Stimulated activated naive B cell treated with anti-CD40 and anti-IgM and Interleukin-4, amounts not matched to agents 10 μg/mL and 1 μg/mL and 100 μg/mL, for 72 hours (primary cell): ENCODE measurements at regions not wholly inside any gene's neighbourhood (a gene's known extent, or its start where the extent isn't known, plus 50 kb on each side); places are given as distances from the start of the nearest gene placed in this dataset.
"Not testable (repeated sequence)": the region's sequence is repeated elsewhere in the genome, so short reads cannot be mapped to it uniquely, and the experiment has no call there.

Experiments used
- ATAC-seq, 2 donors: fragments of 150-1000 bp; cut with Tn5 transposase; replicated peaks; 2 replicates each; pipeline ENCODE4 v1.10.0; 2021; ENCODE audit warnings: moderate library complexity in 1 of 2
- DNase-seq: peaks from one replicate; pipeline ENCODE4 v3.0.0; 2021
- H3K27ac Mint-ChIP-seq: one replicate; pipeline ENCODE4 v1.8.0; 2022; ENCODE audit warnings: mild to moderate bottlenecking, mixed read lengths
- H3K27me3 Mint-ChIP-seq, 2 donors: one replicate each; pipeline ENCODE4 v1.8.0; 2022; ENCODE audit warnings: mixed read lengths in 2 of 2
- H3K36me3 Mint-ChIP-seq, 2 donors: one replicate each; pipeline ENCODE4 v1.8.0; 2022; ENCODE audit warnings: mixed read lengths in 2 of 2, mild to moderate bottlenecking in 1 of 2
- H3K4me1 Mint-ChIP-seq, 2 donors: one replicate each; pipeline ENCODE4 v1.8.0; 2022; ENCODE audit warnings: mixed read lengths in 2 of 2, mild to moderate bottlenecking in 1 of 2
- H3K4me3 Mint-ChIP-seq, 2 donors: one replicate each; pipeline ENCODE4 v1.8.0; 2022; ENCODE audit warnings: mild to moderate bottlenecking in 2 of 2, mixed read lengths in 2 of 2, moderate library complexity in 1 of 2
- H3K9me3 Mint-ChIP-seq, 2 donors: one replicate each; pipeline ENCODE4 v1.8.0; 2022; ENCODE audit warnings: mixed read lengths in 2 of 2, mild to moderate bottlenecking in 1 of 2

DNA sequence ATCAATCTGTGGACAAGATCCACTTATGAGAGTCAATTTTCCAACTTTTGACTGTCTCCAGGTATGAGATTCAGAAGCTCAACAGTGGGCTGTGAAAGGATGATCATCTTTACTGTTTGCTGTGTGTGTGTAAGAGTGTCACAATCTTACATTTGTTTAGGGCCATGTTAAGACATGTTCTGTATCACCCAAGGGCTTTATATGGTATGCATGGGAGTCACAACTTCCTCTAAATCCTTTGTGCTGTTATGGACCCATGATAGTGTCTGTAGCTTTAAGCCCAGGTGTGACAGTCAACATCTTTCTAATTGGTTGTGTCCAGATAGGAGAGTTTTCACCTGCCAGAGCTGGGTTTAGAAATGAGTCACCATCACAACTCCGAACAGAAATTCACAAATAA lies 70.2 kb downstream of the ZNF726 start:
- not testable (repeated sequence) for H3K4me1 Mint-ChIP-seq, H3K9me3 Mint-ChIP-seq, H3K4me3 Mint-ChIP-seq, DNase-seq, H3K27me3 Mint-ChIP-seq, ATAC-seq, H3K36me3 Mint-ChIP-seq, H3K27ac Mint-ChIP-seq

DNA sequence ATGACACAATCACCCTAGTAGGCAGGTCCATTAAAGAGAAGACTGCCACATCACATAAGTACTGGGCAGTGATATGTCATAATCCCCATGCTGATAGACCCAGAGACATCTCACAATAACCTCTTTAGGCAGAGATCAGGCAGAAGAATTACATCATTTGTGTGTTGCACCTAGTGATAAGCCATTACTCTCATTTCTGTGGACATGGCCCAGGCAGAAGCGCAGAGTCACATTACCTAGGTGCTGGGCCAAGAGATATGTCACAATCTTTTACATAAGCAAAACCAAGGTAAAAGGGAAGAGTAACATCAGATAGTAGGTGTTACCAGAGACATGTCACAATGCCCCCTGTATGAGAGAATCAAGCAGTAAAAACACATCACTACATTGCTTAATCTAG lies 71.9 kb downstream of the ZNF726 start:
- no peaks in the 10 kb centered on the region for H3K36me3 Mint-ChIP-seq
- no peaks in the 10 kb centered on the region for H3K4me1 Mint-ChIP-seq
- H3K27me3 Mint-ChIP-seq: no peaks in the 10 kb centered on the region
- no peak overlapping the region for H3K4me3 Mint-ChIP-seq
- no peak for ATAC-seq
- no peaks in the 10 kb centered on the region for H3K9me3 Mint-ChIP-seq
- H3K27ac Mint-ChIP-seq: no peak overlapping the region
- DNase-seq: no peak

DNA sequence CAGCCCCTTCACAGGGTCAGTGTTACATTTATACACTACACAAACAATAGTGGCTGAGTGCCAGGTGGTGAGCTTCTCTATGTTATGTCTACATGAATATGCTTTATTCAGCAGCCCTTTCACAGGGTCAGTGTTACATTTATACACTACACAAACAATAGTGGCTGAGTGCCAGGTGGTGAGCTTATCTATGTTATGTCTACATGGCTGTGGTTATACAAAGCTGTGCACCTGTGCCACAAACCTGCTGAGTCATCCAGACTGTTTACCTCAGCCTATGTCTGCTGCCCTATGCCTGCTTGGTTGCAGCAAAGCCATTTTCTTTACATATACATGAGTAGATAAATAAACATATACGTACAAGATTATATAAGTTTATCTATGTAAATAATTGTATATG lies 76.5 kb downstream of the ZNF726 start:
- H3K9me3 Mint-ChIP-seq: peaks cover 0 to 15% of the 10 kb centered on the region in 2 donors
- no peaks in the 10 kb centered on the region for H3K4me1 Mint-ChIP-seq
- no peak for ATAC-seq
- H3K4me3 Mint-ChIP-seq: no peak overlapping the region
- H3K27ac Mint-ChIP-seq: no peak overlapping the region
- no peaks in the 10 kb centered on the region for H3K27me3 Mint-ChIP-seq
- H3K36me3 Mint-ChIP-seq: no peaks in the 10 kb centered on the region
- DNase-seq: no peak

DNA sequence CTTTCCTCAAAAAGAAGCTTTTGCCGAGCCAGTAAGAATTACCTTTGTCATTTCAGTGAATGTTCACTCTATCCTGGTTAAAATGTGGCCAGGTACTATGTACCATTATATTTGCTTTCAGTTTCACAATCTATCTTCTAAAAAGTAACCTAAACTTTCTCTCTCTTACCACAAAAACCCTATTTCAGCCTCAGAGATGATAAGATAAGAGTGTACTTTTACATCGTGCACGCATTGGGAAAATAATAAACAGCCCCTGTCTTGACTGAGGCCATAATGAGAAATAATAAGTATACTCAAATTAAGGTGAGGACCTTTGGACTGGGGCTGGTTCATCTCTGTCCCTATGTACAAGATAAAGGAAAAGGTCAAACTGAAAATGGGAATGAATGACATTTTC lies 77.7 kb downstream of the ZNF726 start:
- no peak overlapping the region for H3K27ac Mint-ChIP-seq
- H3K4me1 Mint-ChIP-seq: no peaks in the 10 kb centered on the region
- no peak for DNase-seq
- no peak overlapping the region for H3K4me3 Mint-ChIP-seq
- peaks cover 0 to 8% of the 10 kb centered on the region in 2 donors for H3K36me3 Mint-ChIP-seq
- ATAC-seq: no peak
- H3K27me3 Mint-ChIP-seq: no peaks in the 10 kb centered on the region
- peaks cover 9 to 25% of the 10 kb centered on the region in 2 donors for H3K9me3 Mint-ChIP-seq

DNA sequence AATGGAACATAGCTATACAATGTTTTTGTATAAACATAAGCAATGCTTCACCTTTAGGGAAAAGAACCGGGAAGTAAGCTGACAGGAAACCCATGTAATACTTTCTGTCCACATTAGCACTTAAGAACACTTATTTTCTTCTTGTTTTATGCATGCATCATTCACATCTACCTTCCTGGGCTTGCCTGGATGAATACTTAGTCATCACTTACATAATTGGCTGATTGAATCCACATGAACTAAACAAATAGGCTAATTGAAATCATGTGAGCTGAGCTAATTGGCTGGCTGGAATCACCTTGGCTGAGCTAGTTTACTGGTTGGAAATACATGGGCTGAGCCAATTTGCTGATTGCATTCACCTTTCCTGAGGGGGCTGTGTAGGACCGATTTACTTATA lies 78.8 kb downstream of the ZNF726 start:
- ATAC-seq (no peak), DNase-seq (no peak)
- Mint-ChIP-seq H3K27me3 (no peaks in the 10 kb centered on the region), H3K27ac (no peak overlapping the region), H3K9me3 (peaks cover 20 to 31% of the 10 kb centered on the region in 2 donors), H3K4me3 (no peak overlapping the region), H3K4me1 (no peaks in the 10 kb centered on the region), H3K36me3 (peaks cover 0 to 8% of the 10 kb centered on the region in 2 donors)

DNA sequence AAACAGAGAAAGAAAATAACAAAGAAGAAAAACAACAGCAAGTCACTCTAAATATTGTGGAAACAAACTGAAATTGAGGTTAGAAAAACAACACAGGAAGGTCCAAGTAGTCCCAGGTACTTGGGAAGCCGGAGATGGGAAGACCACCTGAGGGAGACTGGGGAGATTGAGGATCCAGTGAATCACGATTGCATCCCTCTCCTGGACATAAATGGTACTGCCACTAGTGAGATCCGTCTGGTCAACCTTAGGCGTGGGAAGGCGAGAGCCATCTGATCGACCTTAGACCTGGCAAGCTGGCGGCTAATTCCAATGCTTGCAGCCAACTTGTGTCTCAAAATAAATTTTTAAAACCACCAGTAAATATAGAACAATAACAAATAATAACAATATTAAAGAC lies 81.9 kb downstream of the ZNF726 start:
- H3K27me3 Mint-ChIP-seq: no peaks in the 10 kb centered on the region
- H3K4me3 Mint-ChIP-seq: no peak overlapping the region
- H3K36me3 Mint-ChIP-seq: peaks cover 0 to 8% of the 10 kb centered on the region in 2 donors
- peaks cover 25 to 38% of the 10 kb centered on the region in 2 donors for H3K9me3 Mint-ChIP-seq
- ATAC-seq (no peak), DNase-seq (no peak)
- no peak overlapping the region for H3K27ac Mint-ChIP-seq
- H3K4me1 Mint-ChIP-seq: no peaks in the 10 kb centered on the region

DNA sequence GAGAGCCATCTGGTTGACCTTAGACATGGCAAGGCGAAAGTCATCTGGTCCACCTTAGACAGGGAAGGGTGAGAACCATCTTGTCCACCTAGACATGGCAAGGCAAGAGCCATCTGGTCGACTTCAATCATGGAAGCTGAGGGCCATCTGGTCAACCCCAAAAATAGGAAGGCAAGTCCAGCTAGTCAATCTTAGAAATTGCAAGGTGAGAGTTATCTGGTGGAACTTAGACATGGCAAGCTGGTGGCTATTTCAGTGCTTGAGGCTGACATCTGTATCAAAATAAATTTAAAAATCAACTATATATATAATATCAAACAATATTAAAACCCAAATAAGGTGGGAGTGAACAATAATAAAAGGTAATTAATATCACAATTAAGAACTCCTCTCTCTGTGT lies 83.9 kb downstream of the ZNF726 start:
- Mint-ChIP-seq H3K27me3 (no peaks in the 10 kb centered on the region), H3K4me3 (no peak overlapping the region), H3K36me3 (peaks cover 0 to 8% of the 10 kb centered on the region in 2 donors), H3K9me3 (peaks cover 25 to 38% of the 10 kb centered on the region in 2 donors), H3K4me1 (no peaks in the 10 kb centered on the region), H3K27ac (no peak overlapping the region)
- ATAC-seq (no peak), DNase-seq (no peak)

DNA sequence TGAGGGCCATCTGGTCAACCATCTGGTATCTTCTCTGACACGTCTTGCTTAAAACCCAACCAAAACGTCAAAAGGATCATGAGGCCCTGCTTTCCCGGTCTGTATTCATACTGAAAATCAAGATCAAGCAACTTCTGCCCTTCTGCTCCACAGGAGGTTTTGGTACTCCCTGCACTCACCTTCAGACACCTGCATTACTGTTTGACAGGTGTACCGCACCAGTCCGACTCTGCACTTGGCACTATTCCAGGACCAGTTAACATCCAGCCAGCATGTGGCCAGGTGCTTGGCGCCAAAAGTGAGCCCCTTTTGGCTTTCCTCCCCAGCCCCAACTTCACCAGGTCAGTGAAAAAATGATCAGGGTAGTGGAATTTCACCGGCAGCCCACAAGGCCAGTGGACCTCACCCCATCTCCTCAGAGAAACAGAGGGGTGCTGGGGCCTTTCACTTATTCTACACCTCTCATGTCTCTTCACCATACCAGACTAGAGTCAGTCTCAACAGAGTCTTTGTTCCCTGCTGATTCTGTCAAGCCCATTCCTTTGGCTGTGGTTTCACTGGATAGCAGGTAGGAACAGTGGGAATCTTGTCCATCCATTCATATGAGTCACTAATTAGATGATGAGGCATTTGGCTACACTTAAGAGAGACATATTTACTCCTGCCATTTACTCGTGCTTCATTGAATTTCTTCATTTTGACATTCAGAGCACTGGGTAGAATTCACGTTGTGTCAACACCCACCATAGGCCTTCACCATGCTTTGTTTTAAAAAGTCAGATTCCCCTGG lies 85.3 kb downstream of the ZNF726 start:
- no peak overlapping the region for H3K4me3 Mint-ChIP-seq
- no peak for DNase-seq
- peaks cover 0 to 8% of the 10 kb centered on the region in 2 donors for H3K36me3 Mint-ChIP-seq
- no peak for ATAC-seq
- peaks cover 25 to 33% of the 10 kb centered on the region in 2 donors for H3K9me3 Mint-ChIP-seq
- no peak overlapping the region for H3K27ac Mint-ChIP-seq
- no peaks in the 10 kb centered on the region for H3K27me3 Mint-ChIP-seq
- H3K4me1 Mint-ChIP-seq: no peaks in the 10 kb centered on the region

DNA sequence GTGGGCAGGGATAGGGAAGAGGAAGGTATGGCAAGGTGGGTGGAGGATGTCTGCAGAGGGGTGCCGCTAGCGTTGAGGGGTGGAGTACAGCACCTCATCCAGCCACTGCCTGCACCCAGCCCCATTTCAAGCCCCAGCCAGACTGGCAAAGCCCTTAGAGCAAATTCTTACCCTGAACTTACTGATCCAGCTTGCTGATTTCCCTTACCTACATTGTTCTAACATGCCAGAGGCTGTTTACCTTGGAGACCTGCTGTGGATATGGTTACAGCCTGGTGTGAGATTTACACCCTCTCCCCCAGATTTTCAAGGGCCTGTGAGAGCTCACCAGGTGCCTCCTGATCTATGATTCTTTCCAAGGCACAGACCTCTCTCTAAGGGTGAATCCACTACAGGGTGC lies 86.0 kb downstream of the ZNF726 start:
- DNase-seq (no peak), ATAC-seq (no peak)
- Mint-ChIP-seq H3K27ac (no peak overlapping the region), H3K27me3 (no peaks in the 10 kb centered on the region), H3K36me3 (peaks cover 0 to 8% of the 10 kb centered on the region in 2 donors), H3K4me3 (no peak overlapping the region), H3K4me1 (no peaks in the 10 kb centered on the region), H3K9me3 (peaks cover 25 to 27% of the 10 kb centered on the region in 2 donors)

DNA sequence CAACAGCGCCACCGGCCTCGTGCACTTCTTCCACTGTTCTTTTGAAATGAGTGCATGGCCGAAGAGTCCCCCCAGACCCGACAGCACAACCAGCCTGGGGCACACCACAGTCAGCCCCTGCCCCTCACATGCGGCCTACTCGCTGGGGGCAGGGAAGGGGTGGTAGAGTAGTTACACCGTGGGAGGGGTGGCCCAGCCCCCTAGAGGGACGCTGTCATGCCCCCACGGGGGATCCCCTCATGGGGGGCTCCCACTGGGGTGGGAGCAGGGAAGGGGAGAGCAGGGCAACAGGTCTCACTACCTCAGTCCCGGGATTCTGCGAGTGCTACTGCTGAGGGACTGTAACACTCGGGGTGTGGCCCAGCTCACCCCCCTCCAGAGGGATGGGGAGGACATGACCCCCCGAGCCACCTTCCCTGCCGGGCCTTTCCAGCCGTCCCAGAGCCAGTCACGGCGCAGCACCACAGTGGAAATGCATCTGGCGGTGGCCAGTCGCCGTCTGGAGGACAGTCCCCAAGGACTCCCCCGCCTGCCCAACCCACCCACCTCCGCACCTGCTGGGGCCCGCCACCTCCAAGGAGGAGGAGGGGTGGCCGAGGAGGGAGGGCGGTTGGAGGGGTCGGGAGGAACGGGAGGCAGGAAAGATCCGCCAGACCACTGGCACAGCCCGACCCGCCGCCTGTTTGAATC lies 84.6 kb upstream of the ZNF254 start:
- Mint-ChIP-seq H3K27me3 (no peaks in the 10 kb centered on the region), H3K27ac (no peak overlapping the region), H3K4me1 (no peaks in the 10 kb centered on the region), H3K9me3 (peaks cover 13 to 16% of the 10 kb centered on the region in 2 donors), H3K36me3 (no peaks in the 10 kb centered on the region), H3K4me3 (no peak overlapping the region)
- ATAC-seq (no peak), DNase-seq (no peak)

DNA sequence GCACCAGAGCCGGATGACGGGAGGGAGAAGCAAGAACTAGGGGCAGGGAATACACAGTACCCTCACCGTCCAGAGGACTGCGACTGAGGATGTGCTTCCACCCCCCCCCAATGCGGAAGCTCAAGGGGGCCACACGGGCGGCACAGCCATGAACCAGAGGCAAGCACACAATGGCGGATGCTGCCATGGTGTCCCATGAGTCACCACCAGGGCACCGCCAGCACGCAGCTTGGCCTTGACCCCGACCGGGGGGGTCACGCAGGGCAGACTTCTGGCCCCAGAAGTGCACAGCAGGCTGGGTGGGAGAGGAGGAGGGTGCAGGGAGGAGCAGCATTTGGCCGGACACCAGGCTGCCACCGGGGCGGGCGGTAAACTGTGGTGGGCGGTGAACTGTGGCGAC lies 83.5 kb upstream of the ZNF254 start:
- peaks cover 4 to 6% of the 10 kb centered on the region in 2 donors for H3K9me3 Mint-ChIP-seq
- no peaks in the 10 kb centered on the region for H3K36me3 Mint-ChIP-seq
- DNase-seq: no peak

DNA sequence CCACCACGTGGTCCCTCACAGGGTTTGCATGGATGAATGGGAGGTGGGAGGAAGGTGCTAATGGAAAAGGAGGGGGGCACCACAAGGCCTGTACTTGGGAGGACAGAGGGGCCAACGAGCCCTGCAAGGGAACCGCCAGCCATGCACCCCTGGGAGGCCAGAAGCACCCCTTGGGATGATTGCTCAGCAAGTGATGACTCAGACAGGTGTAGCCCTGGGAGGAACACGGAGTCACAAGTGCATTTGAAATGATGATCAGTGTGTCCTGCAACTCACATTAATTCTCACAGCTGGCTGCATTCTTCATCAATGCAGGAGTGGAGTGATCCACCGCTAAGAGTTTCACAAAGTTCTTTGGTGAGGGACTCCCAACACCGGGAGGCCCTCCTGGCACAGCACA lies 82.8 kb upstream of the ZNF254 start:
- ATAC-seq (no peak), DNase-seq (no peak)
- no peak overlapping the region for H3K4me3 Mint-ChIP-seq
- no peak overlapping the region for H3K27ac Mint-ChIP-seq
- no peaks in the 10 kb centered on the region for H3K36me3 Mint-ChIP-seq
- peaks cover under 1 to 1% of the 10 kb centered on the region in 2 donors for H3K9me3 Mint-ChIP-seq
- H3K4me1 Mint-ChIP-seq: no peaks in the 10 kb centered on the region
- no peaks in the 10 kb centered on the region for H3K27me3 Mint-ChIP-seq

More for the DNA sequence above, 83.5 kb upstream of the ZNF254 start:
- ATAC-seq: no peak
- H3K4me3 Mint-ChIP-seq: no peak overlapping the region
- no peaks in the 10 kb centered on the region for H3K4me1 Mint-ChIP-seq
- H3K27me3 Mint-ChIP-seq: no peaks in the 10 kb centered on the region
- no peak overlapping the region for H3K27ac Mint-ChIP-seq

DNA sequence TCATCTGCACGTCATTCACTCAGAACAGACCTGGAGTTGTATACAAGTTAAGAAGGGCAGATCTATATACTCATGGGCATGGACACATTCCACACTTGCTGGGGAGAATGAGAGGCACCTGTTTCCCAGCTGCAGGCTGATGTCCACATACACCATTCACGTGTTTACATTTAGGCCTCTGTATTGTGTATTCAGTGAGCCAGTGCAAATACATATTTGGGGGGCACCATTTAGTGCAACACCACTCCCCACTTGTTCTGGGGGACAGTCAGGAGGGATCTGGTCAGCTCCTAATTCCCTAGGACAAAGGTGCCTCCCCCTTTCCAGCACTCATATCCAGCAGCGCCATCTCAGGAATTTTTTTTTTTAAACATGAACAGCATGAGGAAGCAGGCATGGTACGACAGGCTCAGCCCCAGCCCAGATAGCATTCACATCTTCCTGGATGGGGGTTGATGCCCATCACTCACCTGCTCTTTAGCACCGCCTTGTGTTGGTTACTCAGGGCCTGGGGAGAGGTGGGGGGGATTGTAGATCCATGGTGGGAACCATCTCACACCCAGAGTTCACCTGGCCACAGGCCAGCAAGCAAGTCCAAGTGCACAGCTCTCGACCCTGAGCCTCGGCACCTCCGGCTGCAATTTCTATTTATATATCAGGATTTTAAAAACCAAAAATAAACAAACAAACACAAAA lies 56.9 kb upstream of the ZNF254 start:
- Mint-ChIP-seq H3K27ac (peak overlapping the region; percentile 25), H3K4me1 (peaks cover 11 to 12% of the 10 kb centered on the region in 2 donors), H3K27me3 (no peaks in the 10 kb centered on the region), H3K36me3 (peaks cover 0 to 5% of the 10 kb centered on the region in 2 donors), H3K4me3 (no peak overlapping the region), H3K9me3 (no peaks in the 10 kb centered on the region)
- ATAC-seq (no peak), DNase-seq (no peak)

DNA sequence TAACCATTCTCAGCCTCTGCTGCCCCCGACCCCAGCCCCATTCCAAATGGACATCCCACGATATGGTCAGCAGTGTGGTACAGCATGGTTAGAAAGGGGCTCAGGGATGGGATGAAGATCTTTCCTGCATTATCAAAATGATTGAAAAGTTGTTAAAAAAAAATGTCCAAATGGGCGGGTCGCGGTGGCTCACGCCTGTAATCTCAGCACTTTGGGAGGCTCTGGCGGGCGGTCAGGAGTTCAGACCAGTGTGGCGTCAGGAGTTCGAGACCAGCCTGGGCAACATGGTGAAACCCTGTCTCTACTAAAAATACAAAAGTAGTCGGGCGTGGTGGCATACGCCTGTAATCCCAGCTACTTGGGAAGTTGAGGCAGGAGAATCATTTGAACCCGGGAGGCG lies 54.3 kb upstream of the ZNF254 start:
- no peak for ATAC-seq
- Mint-ChIP-seq H3K4me3 (peak overlapping the region; percentile 100), H3K27me3 (no peaks in the 10 kb centered on the region), H3K9me3 (no peaks in the 10 kb centered on the region), H3K36me3 (peaks cover 11 to 13% of the 10 kb centered on the region in 2 donors), H3K4me1 (peaks cover 24 to 34% of the 10 kb centered on the region in 2 donors), H3K27ac (peak overlapping the region; percentile 71)
- no peak for DNase-seq
